ENCODE measurements at regions not wholly inside any gene's neighbourhood (a gene's known extent, or its start where the extent isn't known, plus 50 kb on each side); places are given as distances from the start of the nearest gene placed in this dataset.

- no peak for DNase-seq (ENCODE audit: low spot score)
- H3K27me3 Mint-ChIP-seq (ENCODE audit: low read depth): no peaks in the 10 kb centered on the region
- ATAC-seq: no peak
- POLR2A ChIA-PET: no interaction called here
- no peak overlapping the region for H3K4me3 Mint-ChIP-seq
- no peak overlapping the region for H3K27ac Mint-ChIP-seq
- H3K9me3 Mint-ChIP-seq: no peaks in the 10 kb centered on the region
- TF ChIP-seq OVOL2 (CRISPR knock-in tag; IDR thresholded peaks at IDR 0.05; ENCODE audit: borderline replicate concordance) (no peak), GABPB1 (CRISPR knock-in tag; IDR thresholded peaks at IDR 0.05) (no peak), ZNF281 (CRISPR knock-in tag; IDR thresholded peaks at IDR 0.05) (no peak), RORB (CRISPR knock-in tag; IDR thresholded peaks at IDR 0.05) (no peak), FOXJ3 (CRISPR knock-in tag; IDR thresholded peaks at IDR 0.05; ENCODE audit: borderline replicate concordance) (no peak), NR3C1 (CRISPR knock-in tag; conservative IDR thresholded peaks at IDR 0.05; ENCODE audit: low read depth) (no peak), EMX1 (CRISPR knock-in tag; IDR thresholded peaks at IDR 0.05) (no peak), IRF2 (CRISPR knock-in tag; IDR thresholded peaks at IDR 0.05; ENCODE audit: borderline replicate concordance, low read depth) (no peak), ZNF263 (CRISPR knock-in tag; IDR thresholded peaks at IDR 0.05; ENCODE audit: low read depth) (no peak)
- CTCF ChIA-PET: no interaction called here
- H3K4me1 Mint-ChIP-seq: no peaks in the 10 kb centered on the region
- H3K36me3 Mint-ChIP-seq: no peaks in the 10 kb centered on the region
Observed at GRCh38 chr14:83779266-83779665, 1750.7 kb upstream of the FLRT2 start.

GRCh38 chr14:83780321-83780720, 1749.6 kb upstream of the FLRT2 start:
- Mint-ChIP-seq H3K4me1 (no peaks in the 10 kb centered on the region), H3K4me3 (no peak overlapping the region), H3K36me3 (no peaks in the 10 kb centered on the region), H3K27me3 (ENCODE audit: low read depth) (no peaks in the 10 kb centered on the region), H3K9me3 (no peaks in the 10 kb centered on the region), H3K27ac (no peak overlapping the region)
- no peak for ATAC-seq
- no peak for DNase-seq (ENCODE audit: low spot score)
- TF ChIP-seq FOXP4 (CRISPR knock-in tag; IDR thresholded peaks at IDR 0.05) (no peak), ZNF423 (CRISPR knock-in tag; IDR thresholded peaks at IDR 0.05) (no peak), HMGA2 (CRISPR knock-in tag; IDR thresholded peaks at IDR 0.05) (no peak), FOXK1 (CRISPR knock-in tag; IDR thresholded peaks at IDR 0.05) (no peak), EMX1 (CRISPR knock-in tag; IDR thresholded peaks at IDR 0.05) (no peak), ZNF138 (CRISPR knock-in tag; conservative IDR thresholded peaks at IDR 0.05) (no peak), OVOL2 (CRISPR knock-in tag; IDR thresholded peaks at IDR 0.05; ENCODE audit: borderline replicate concordance) (no peak), ZBTB43 (CRISPR knock-in tag; IDR thresholded peaks at IDR 0.05) (no peak), ATF1 (CRISPR knock-in tag; IDR thresholded peaks at IDR 0.05) (no peak), SOX15 (CRISPR knock-in tag; IDR thresholded peaks at IDR 0.05) (no peak), ZSCAN18 (CRISPR knock-in tag; IDR thresholded peaks at IDR 0.05) (no peak), TEAD1 (CRISPR knock-in tag; IDR thresholded peaks at IDR 0.05) (no peak), IRF1 (CRISPR knock-in tag; IDR thresholded peaks at IDR 0.05) (no peak), ATF2 (CRISPR knock-in tag; IDR thresholded peaks at IDR 0.05; ENCODE audit: borderline replicate concordance, low read depth) (no peak), ELF4 (CRISPR knock-in tag; IDR thresholded peaks at IDR 0.05; ENCODE audit: low read depth) (no peak), TP53 (CRISPR knock-in tag; IDR thresholded peaks at IDR 0.05) (no peak), ESRRA (CRISPR knock-in tag; IDR thresholded peaks at IDR 0.05; ENCODE audit: borderline replicate concordance) (no peak), PRRX2 (CRISPR knock-in tag; IDR thresholded peaks at IDR 0.05) (no peak)
- POLR2A ChIA-PET: no interaction called here
- CTCF ChIA-PET: no interaction called here

All from WTC11 (cell line).